Mesodermal cell (in vitro differentiated cells): ENCODE measurements at regions not wholly inside any gene's neighbourhood (a gene's known extent, or its start where the extent isn't known, plus 50 kb on each side); places are given as distances from the start of the nearest gene placed in this dataset.
"Not testable (repeated sequence)": the region's sequence is repeated elsewhere in the genome, so short reads cannot be mapped to it uniquely, and the experiment has no call there.

Experiments
- H3K27ac ChIP-seq: 2 replicates; pipeline ENCODE4 v1.7.0; 2013; ENCODE audit warnings: mild to moderate bottlenecking, low read depth, low read length, moderate library complexity; ENCODE audit not compliant: severe bottlenecking
- H3K36me3 ChIP-seq: 2 replicates; pipeline ENCODE4 v1.7.1; 2013; ENCODE audit warnings: mild to moderate bottlenecking, low read length, moderate library complexity; ENCODE audit not compliant: control insufficient read depth, insufficient read depth
- H3K4me1 ChIP-seq: one replicate; pipeline ENCODE4 v1.7.1; 2013; ENCODE audit warnings: mild to moderate bottlenecking, low read length; ENCODE audit not compliant: insufficient read depth, control insufficient read depth, poor library complexity, severe bottlenecking
- H3K4me3 ChIP-seq: 2 replicates; pipeline ENCODE4 v1.7.0; 2013; ENCODE audit warnings: low read length, control low read depth, mild to moderate bottlenecking; ENCODE audit not compliant: insufficient read depth, poor library complexity, severe bottlenecking; ENCODE audit errors: extremely low read depth
- H3K9me3 ChIP-seq: 2 replicates; pipeline ENCODE4 v1.7.1; 2013; ENCODE audit warnings: mild to moderate bottlenecking, low read length, moderate library complexity; ENCODE audit not compliant: control insufficient read depth
- WGBS, 2 experiments: methylation state at CpG; one replicate each; pipeline ENCODE4 v1.1.5; 2013; ENCODE audit warnings: missing lambda C conversion rate in 2 of 2; ENCODE audit not compliant: insufficient coverage in 2 of 2; 5-methylcytosine and 5-hydroxymethylcytosine counted together

GRCh38 chr2:116552738-116553419, 1261.6 kb upstream of the DDX18 start:
- not testable (repeated sequence) for H3K9me3 ChIP-seq, H3K4me3 ChIP-seq, H3K4me1 ChIP-seq, H3K27ac ChIP-seq, H3K36me3 ChIP-seq
- WGBS, 2 experiments: 86 to 93% methylated on average over 16 of the region's 20 CpGs

- H3K4me1 ChIP-seq: no peaks in the 10 kb centered on the region
- no CpG with 5 or more reads among the region's 3 CpGs for WGBS, 2 experiments
- H3K27ac ChIP-seq: no peak overlapping the region
- H3K9me3 ChIP-seq: no peaks in the 10 kb centered on the region
- no peaks in the 10 kb centered on the region for H3K36me3 ChIP-seq
- H3K4me3 ChIP-seq: no peak overlapping the region
Observed at GRCh38 chr2:116580209-116580608, 1234.3 kb upstream of the DDX18 start.

GRCh38 chr2:116582850-116583249, 1231.6 kb upstream of the DDX18 start:
- Histone ChIP-seq H3K27ac (no peak overlapping the region), H3K4me3 (no peak overlapping the region), H3K36me3 (no peaks in the 10 kb centered on the region), H3K4me1 (no peaks in the 10 kb centered on the region), H3K9me3 (no peaks in the 10 kb centered on the region)
- 67 to 100% methylated on average over 1 of the region's 2 CpGs for WGBS, 2 experiments

- H3K27ac ChIP-seq: no peak overlapping the region
- H3K9me3 ChIP-seq: no peaks in the 10 kb centered on the region
- no peaks in the 10 kb centered on the region for H3K36me3 ChIP-seq
- no peaks in the 10 kb centered on the region for H3K4me1 ChIP-seq
- no peak overlapping the region for H3K4me3 ChIP-seq
- WGBS, 2 experiments: no CpG with 5 or more reads among the region's 2 CpGs
Observed at GRCh38 chr2:116585669-116586327, 1228.7 kb upstream of the DDX18 start.

DNA sequence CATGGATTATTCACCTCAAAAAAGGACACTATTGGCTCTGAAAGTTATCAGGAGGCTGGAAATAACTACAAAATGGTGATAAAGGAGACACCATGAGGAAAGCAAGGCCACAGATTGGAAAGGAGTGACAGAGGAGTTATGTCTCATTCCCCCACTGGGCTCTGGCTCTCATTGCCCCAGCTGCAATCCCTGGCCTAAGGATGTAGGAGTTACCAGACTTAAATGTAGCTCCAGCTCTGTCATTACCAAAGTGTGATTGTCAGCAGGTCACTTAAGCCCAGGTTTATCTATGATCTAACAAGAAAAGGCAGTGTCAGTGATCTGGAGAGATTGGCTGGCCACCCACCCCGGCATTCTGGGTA, 1228.2 kb upstream of the DDX18 start:
- 100% methylated on average over 1 of the region's 1 CpG; no CpG with 5 or more reads in 1 of the 2 experiments for WGBS, 2 experiments
- Histone ChIP-seq H3K27ac (no peak overlapping the region), H3K4me3 (no peak overlapping the region)

More for the DNA sequence above, 1228.2 kb upstream of the DDX18 start:
- Histone ChIP-seq H3K9me3 (no peaks in the 10 kb centered on the region), H3K4me1 (no peaks in the 10 kb centered on the region), H3K36me3 (no peaks in the 10 kb centered on the region)
